ENCODE measurements at regions not wholly inside any gene's neighbourhood (a gene's known extent, or its start where the extent isn't known, plus 50 kb on each side); places are given as distances from the start of the nearest gene placed in this dataset.

DNA sequence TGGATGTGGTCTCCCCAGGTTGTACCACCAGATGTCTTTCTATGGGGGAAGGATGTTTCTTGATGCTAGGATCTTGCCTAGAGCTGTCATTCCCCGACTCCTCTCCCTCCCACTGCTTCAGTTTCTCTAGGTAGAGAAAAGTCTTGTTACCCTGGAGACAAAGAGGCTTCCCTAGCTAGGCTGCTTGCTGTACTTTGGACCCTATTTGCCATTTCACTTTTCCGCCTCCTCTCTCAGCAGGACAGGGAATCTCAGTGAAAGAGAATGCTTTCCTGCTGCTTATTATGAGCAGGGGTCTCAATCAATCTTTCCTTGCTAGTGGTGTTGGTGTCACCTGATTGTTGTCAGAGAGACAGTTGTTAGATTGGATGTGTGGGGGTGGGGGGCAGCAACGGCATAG, 818.8 kb upstream of the GYPC start:
- ChIA-PET CTCF (ENCODE audit: low intra/inter-chr PET ratio, low total read pairs) (no interaction called here), POLR2A (no interaction called here)
- Histone ChIP-seq H2AFZ (ENCODE audit: low read length) (no peak overlapping the region), H3K4me2 (ENCODE audit: low read depth, low read length) (no peak overlapping the region), H3K27me3 (ENCODE audit: control insufficient read depth in 1 of 2, insufficient read depth in 2 of 2, low read length in 2 of 2) (no peaks in the 10 kb centered on the region; a peak in 1 of 5 replicates), H4K20me1 (ENCODE audit: insufficient read depth, low read length) (no peaks in the 10 kb centered on the region), H3K79me2 (ENCODE audit: insufficient read depth, low read length) (no peaks in the 10 kb centered on the region), H3K27ac (ENCODE audit: extremely low read length, insufficient read depth, low read length) (no peak overlapping the region), H3K9me3 (ENCODE audit: low read length) (peaks cover 62% of the 10 kb centered on the region), H3K4me1 (ENCODE audit: insufficient read depth, low read length) (no peaks in the 10 kb centered on the region), H3K9ac (ENCODE audit: insufficient read depth, low read depth, low read length) (no peak overlapping the region), H3K4me3 (replicated peaks in 1 of 3; ENCODE audit: insufficient read depth in 1 of 3, low read depth in 2 of 3, low read length in 3 of 3) (no peak overlapping the region), H3K36me3 (replicated peaks in 1 of 2; ENCODE audit: control insufficient read depth in 1 of 2, insufficient read depth in 2 of 2, low read length in 2 of 2) (no peaks in the 10 kb centered on the region)
- intact Hi-C loops (cut with micrococcal nuclease; ENCODE audit: unreplicated experiment) (no loop called here), in situ Hi-C loops (cut with HindIII; ENCODE audit: extremely low pct_ligation_motif_present, low pct_unique_long_range_greater_than_20kb) (no loop called here)
- 0% methylated on average over 3 of the region's 3 CpGs for WGBS (ENCODE audit: low lambda C conversion rate)
- no TSS peak for BruUV-seq (replicated peaks)
- DNase-seq (ENCODE audit: low spot score) (no peak), FAIRE-seq (no peak), ATAC-seq (no peak)
- TF ChIP-seq ZNF619 (CRISPR knock-in tag; IDR thresholded peaks at IDR 0.05) (no peak), TERF1 (CRISPR knock-in tag; IDR thresholded peaks at IDR 0.05) (no peak), RFXANK (CRISPR knock-in tag; IDR thresholded peaks at IDR 0.05) (no peak), LRRFIP1 (CRISPR knock-in tag; conservative IDR thresholded peaks at IDR 0.05) (no peak), DMAP1 (CRISPR knock-in tag; IDR thresholded peaks at IDR 0.05) (no peak), TEAD3 (CRISPR knock-in tag; optimal IDR thresholded peaks at IDR 0.05; ENCODE audit: borderline replicate concordance) (no peak), MXI1 (IDR thresholded peaks at IDR 0.05; ENCODE audit: borderline replicate concordance, low read depth, low read length) (no peak), RERE (CRISPR knock-in tag; IDR thresholded peaks at IDR 0.05; ENCODE audit: low read depth) (no peak), PRDM4 (CRISPR knock-in tag; IDR thresholded peaks at IDR 0.05; ENCODE audit: borderline replicate concordance) (no peak), TBL1XR1 (IDR thresholded peaks at IDR 0.05; ENCODE audit: borderline replicate concordance, low read length, partially characterized antibody) (no peak)
- TF ChIP-seq, protein P1, sequence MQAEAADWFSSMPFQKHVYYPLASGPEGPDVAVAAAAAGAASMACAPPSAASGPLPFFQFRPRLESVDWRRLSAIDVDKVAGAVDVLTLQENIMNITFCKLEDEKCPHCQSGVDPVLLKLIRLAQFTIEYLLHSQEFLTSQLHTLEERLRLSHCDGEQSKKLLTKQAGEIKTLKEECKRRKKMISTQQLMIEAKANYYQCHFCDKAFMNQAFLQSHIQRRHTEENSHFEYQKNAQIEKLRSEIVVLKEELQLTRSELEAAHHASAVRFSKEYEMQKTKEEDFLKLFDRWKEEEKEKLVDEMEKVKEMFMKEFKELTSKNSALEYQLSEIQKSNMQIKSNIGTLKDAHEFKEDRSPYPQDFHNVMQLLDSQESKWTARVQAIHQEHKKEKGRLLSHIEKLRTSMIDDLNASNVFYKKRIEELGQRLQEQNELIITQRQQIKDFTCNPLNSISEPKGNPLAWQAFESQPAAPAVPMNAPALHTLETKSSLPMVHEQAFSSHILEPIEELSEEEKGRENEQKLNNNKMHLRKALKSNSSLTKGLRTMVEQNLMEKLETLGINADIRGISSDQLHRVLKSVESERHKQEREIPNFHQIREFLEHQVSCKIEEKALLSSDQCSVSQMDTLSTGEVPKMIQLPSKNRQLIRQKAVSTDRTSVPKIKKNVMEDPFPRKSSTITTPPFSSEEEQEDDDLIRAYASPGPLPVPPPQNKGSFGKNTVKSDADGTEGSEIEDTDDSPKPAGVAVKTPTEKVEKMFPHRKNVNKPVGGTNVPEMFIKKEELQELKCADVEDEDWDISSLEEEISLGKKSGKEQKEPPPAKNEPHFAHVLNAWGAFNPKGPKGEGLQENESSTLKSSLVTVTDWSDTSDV (CRISPR knock-in tag; IDR thresholded peaks at IDR 0.05), result no peak

Measured in HepG2 (cell line).